ENCODE measurements at regions not wholly inside any gene's neighbourhood (a gene's known extent, or its start where the extent isn't known, plus 50 kb on each side); places are given as distances from the start of the nearest gene placed in this dataset.

- Histone ChIP-seq H3K9me3 (ENCODE audit: control insufficient read depth, low read length) (no peaks in the 10 kb centered on the region), H3K36me3 (ENCODE audit: control insufficient read depth, insufficient read depth, low read length, severe bottlenecking) (no peaks in the 10 kb centered on the region), H3K9ac (ENCODE audit: low read length) (no peak overlapping the region), H3K27me3 (replicated peaks; ENCODE audit: control insufficient read depth, insufficient read depth, low read length) (no peaks in the 10 kb centered on the region), H3K4me3 (ENCODE audit: low read length) (no peak overlapping the region), H3K4me1 (ENCODE audit: control insufficient read depth, insufficient read depth, low read length) (no peaks in the 10 kb centered on the region)
- DNase-seq (ENCODE audit: low read depth), result no peak
Observed at GRCh38 chr4:106594291-106594952, 225.8 kb upstream of the GIMD1 start.

DNA sequence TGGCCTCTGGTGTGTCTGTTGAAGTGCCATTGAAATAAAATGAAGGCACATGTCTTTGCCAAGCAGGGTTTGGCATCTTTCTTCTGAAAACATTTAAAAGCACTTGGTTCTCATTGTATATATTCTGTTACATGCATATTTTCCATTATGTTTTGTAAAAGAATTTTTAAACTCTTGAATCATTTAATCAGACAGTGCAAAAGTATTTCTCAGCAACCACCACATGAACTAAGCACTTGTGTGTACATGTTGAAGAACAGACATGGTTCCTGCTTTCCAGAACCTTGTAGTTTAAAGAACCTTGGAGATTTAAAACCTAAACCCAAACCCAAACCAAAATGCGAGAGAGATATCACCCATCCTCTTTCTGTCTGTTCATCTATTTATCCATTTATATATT is 220.3 kb upstream of the GIMD1 start:
- Histone ChIP-seq H3K27me3 (replicated peaks; ENCODE audit: control insufficient read depth, insufficient read depth, low read length) (no peaks in the 10 kb centered on the region), H3K9ac (ENCODE audit: low read length) (no peak overlapping the region), H3K36me3 (ENCODE audit: control insufficient read depth, insufficient read depth, low read length, severe bottlenecking) (no peaks in the 10 kb centered on the region), H3K4me3 (ENCODE audit: low read length) (no peak overlapping the region), H3K4me1 (ENCODE audit: control insufficient read depth, insufficient read depth, low read length) (peaks cover 35% of the 10 kb centered on the region), H3K9me3 (ENCODE audit: control insufficient read depth, low read length) (no peaks in the 10 kb centered on the region)
- peak; percentile 31 for DNase-seq (ENCODE audit: low read depth)

- peak; percentile 47 for DNase-seq (ENCODE audit: low read depth)
- H3K4me3 ChIP-seq (ENCODE audit: low read length), result no peak overlapping the region
- H3K27me3 ChIP-seq (replicated peaks; ENCODE audit: control insufficient read depth, insufficient read depth, low read length), result no peaks in the 10 kb centered on the region
- H3K9ac ChIP-seq (ENCODE audit: low read length), result no peak overlapping the region
- H3K9me3 ChIP-seq (ENCODE audit: control insufficient read depth, low read length), result no peaks in the 10 kb centered on the region
- H3K4me1 ChIP-seq (ENCODE audit: control insufficient read depth, insufficient read depth, low read length), result peaks cover 47% of the 10 kb centered on the region
- no peaks in the 10 kb centered on the region for H3K36me3 ChIP-seq (ENCODE audit: control insufficient read depth, insufficient read depth, low read length, severe bottlenecking)
Observed at GRCh38 chr4:106587558-106587957, 219.0 kb upstream of the GIMD1 start.

GRCh38 chr4:106585915-106586349 is 217.4 kb upstream of the GIMD1 start:
- Histone ChIP-seq H3K4me3 (ENCODE audit: low read length) (no peak overlapping the region), H3K36me3 (ENCODE audit: control insufficient read depth, insufficient read depth, low read length, severe bottlenecking) (no peaks in the 10 kb centered on the region), H3K4me1 (ENCODE audit: control insufficient read depth, insufficient read depth, low read length) (peaks cover 55% of the 10 kb centered on the region), H3K9me3 (ENCODE audit: control insufficient read depth, low read length) (no peaks in the 10 kb centered on the region), H3K27me3 (replicated peaks; ENCODE audit: control insufficient read depth, insufficient read depth, low read length) (no peaks in the 10 kb centered on the region), H3K9ac (ENCODE audit: low read length) (no peak overlapping the region)
- peak; percentile 29 for DNase-seq (ENCODE audit: low read depth)

- no peak overlapping the region for H3K4me3 ChIP-seq (ENCODE audit: low read length)
- H3K4me1 ChIP-seq (ENCODE audit: control insufficient read depth, insufficient read depth, low read length), result peaks cover 55% of the 10 kb centered on the region
- peak; percentile 41 for DNase-seq (ENCODE audit: low read depth)
- no peaks in the 10 kb centered on the region for H3K36me3 ChIP-seq (ENCODE audit: control insufficient read depth, insufficient read depth, low read length, severe bottlenecking)
- H3K27me3 ChIP-seq (replicated peaks; ENCODE audit: control insufficient read depth, insufficient read depth, low read length), result no peaks in the 10 kb centered on the region
- no peaks in the 10 kb centered on the region for H3K9me3 ChIP-seq (ENCODE audit: control insufficient read depth, low read length)
- H3K9ac ChIP-seq (ENCODE audit: low read length), result no peak overlapping the region
Observed at GRCh38 chr4:106584337-106584989, 215.9 kb upstream of the GIMD1 start.

- no peak overlapping the region for H3K4me3 ChIP-seq (ENCODE audit: low read length)
- H3K9ac ChIP-seq (ENCODE audit: low read length), result no peak overlapping the region
- H3K27me3 ChIP-seq (replicated peaks; ENCODE audit: control insufficient read depth, insufficient read depth, low read length), result no peaks in the 10 kb centered on the region
- peaks cover 55% of the 10 kb centered on the region for H3K4me1 ChIP-seq (ENCODE audit: control insufficient read depth, insufficient read depth, low read length)
- no peaks in the 10 kb centered on the region for H3K9me3 ChIP-seq (ENCODE audit: control insufficient read depth, low read length)
- peak; percentile 81 for DNase-seq (ENCODE audit: low read depth)
- no peaks in the 10 kb centered on the region for H3K36me3 ChIP-seq (ENCODE audit: control insufficient read depth, insufficient read depth, low read length, severe bottlenecking)
Observed at GRCh38 chr4:106583567-106583966, 215.0 kb upstream of the GIMD1 start.

DNA sequence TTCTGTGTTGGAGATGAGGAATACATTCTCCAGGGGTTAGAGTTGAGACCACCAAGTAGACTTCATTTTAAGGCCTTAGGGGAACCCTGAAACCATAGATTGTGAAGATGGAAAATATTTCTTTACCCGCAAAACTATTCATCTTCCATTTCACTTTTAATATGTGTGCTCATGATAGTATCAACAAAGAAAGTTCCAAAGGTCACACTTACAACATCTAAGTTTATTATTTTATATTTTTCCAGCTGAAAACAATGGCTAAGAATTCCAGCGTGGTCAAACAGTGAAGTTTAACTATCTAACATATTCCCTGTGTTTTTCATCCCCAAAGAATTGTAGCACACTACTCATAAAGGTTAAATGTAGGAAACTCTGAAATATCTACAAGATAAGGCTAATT is 214.5 kb upstream of the GIMD1 start:
- H3K9ac ChIP-seq (ENCODE audit: low read length), result no peak overlapping the region
- no peak for DNase-seq (ENCODE audit: low read depth)
- H3K9me3 ChIP-seq (ENCODE audit: control insufficient read depth, low read length), result no peaks in the 10 kb centered on the region
- H3K36me3 ChIP-seq (ENCODE audit: control insufficient read depth, insufficient read depth, low read length, severe bottlenecking), result no peaks in the 10 kb centered on the region
- H3K4me3 ChIP-seq (ENCODE audit: low read length), result no peak overlapping the region
- H3K4me1 ChIP-seq (ENCODE audit: control insufficient read depth, insufficient read depth, low read length), result peaks cover 55% of the 10 kb centered on the region
- H3K27me3 ChIP-seq (replicated peaks; ENCODE audit: control insufficient read depth, insufficient read depth, low read length), result no peaks in the 10 kb centered on the region

DNA sequence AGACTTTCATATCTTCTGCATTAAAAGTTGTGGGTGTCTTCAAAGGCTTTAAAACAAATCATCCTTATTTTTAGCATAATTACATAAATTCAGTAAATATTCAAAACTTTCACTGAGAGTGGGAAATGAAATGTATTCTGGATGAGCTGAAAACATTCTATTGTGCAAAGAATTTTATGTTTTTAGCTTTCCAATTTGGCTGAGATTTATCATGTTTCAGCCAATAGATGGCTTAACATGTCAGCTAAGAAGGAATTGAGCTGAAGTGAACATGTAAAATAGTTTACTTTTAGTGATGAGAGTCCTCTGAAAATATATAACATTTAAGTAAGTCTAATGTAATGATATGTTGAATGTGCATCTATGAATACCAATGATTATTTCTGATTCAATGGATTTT is 213.5 kb upstream of the GIMD1 start:
- no peak for DNase-seq (ENCODE audit: low read depth)
- Histone ChIP-seq H3K4me3 (ENCODE audit: low read length) (no peak overlapping the region), H3K36me3 (ENCODE audit: control insufficient read depth, insufficient read depth, low read length, severe bottlenecking) (no peaks in the 10 kb centered on the region), H3K4me1 (ENCODE audit: control insufficient read depth, insufficient read depth, low read length) (peaks cover 49% of the 10 kb centered on the region), H3K27me3 (replicated peaks; ENCODE audit: control insufficient read depth, insufficient read depth, low read length) (no peaks in the 10 kb centered on the region), H3K9ac (ENCODE audit: low read length) (no peak overlapping the region), H3K9me3 (ENCODE audit: control insufficient read depth, low read length) (no peaks in the 10 kb centered on the region)

DNA sequence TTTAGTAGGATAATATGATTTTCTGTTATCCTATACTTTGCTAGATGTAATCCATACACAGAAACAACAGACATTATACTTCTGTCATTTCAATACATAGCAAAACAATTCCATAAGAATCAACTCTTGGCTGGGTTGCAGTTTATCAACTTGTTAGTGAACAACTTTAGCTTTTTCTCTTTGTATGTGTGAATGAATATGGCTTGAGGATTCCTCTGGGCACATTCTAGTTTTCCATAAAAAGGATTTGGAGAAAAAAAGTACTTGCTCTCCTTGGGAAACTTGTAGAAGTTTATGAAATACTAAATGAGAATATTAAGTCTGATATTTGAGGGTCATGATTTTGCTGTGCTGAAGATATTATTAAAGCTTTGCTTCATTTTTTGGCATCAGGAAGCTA is 210.7 kb upstream of the GIMD1 start:
- no peak for DNase-seq (ENCODE audit: low read depth)
- Histone ChIP-seq H3K36me3 (ENCODE audit: control insufficient read depth, insufficient read depth, low read length, severe bottlenecking) (no peaks in the 10 kb centered on the region), H3K4me1 (ENCODE audit: control insufficient read depth, insufficient read depth, low read length) (peaks cover 23% of the 10 kb centered on the region), H3K9ac (ENCODE audit: low read length) (no peak overlapping the region), H3K9me3 (ENCODE audit: control insufficient read depth, low read length) (no peaks in the 10 kb centered on the region), H3K27me3 (replicated peaks; ENCODE audit: control insufficient read depth, insufficient read depth, low read length) (no peaks in the 10 kb centered on the region), H3K4me3 (ENCODE audit: low read length) (no peak overlapping the region)

DNA sequence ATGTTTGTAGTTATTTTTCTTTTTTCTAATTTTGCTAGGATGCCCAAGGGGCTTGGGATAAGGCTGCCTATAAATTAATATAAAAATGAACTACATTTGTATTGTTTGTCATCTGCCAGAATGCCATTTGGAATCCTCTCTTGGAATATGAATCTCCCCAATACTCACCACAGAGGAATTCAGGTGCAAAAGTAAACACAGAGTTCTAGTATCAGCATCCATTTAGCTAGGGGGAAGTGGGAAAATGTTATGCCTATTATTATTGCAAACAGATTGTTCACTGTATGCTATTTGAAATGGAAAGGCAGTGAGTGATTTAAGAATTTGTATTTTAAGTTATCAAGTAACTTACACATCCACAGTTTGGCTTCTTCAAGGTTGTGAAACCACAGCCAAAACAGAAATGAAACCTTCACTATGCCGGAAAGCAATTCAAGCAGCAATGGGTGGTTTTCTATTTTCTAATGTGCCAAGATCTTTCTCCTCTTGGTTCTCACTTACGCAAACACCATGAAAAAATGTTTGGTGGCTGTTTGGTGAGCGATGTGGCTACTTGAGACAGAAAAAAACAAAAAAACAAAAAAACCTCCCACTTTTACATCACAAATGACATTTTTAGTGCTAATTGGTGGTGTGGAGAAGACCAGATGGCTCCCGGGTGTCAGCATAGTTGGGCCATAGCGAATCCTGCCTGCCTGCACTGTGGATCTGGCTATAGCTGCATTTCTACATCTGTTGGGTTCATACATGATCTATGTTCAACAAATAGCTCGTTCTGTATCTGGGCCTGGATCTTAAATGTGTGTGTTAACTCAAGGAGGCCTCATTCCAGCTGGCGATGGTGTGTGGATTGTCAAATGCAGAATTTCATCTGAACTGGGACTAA is 200.8 kb upstream of the GIMD1 start:
- H3K36me3 ChIP-seq (ENCODE audit: control insufficient read depth, insufficient read depth, low read length, severe bottlenecking), result no peaks in the 10 kb centered on the region
- peaks cover 18% of the 10 kb centered on the region for H3K4me1 ChIP-seq (ENCODE audit: control insufficient read depth, insufficient read depth, low read length)
- peak; percentile 10 for DNase-seq (ENCODE audit: low read depth)
- no peaks in the 10 kb centered on the region for H3K9me3 ChIP-seq (ENCODE audit: control insufficient read depth, low read length)
- peak overlapping the region; percentile 50 for H3K4me3 ChIP-seq (ENCODE audit: low read length)
- H3K9ac ChIP-seq (ENCODE audit: low read length), result peak overlapping the region; percentile 6
- no peaks in the 10 kb centered on the region for H3K27me3 ChIP-seq (replicated peaks; ENCODE audit: control insufficient read depth, insufficient read depth, low read length)

- H3K4me3 ChIP-seq (ENCODE audit: low read length), result no peak overlapping the region
- no peaks in the 10 kb centered on the region for H3K27me3 ChIP-seq (replicated peaks; ENCODE audit: control insufficient read depth, insufficient read depth, low read length)
- DNase-seq (ENCODE audit: low read depth), result no peak
- H3K36me3 ChIP-seq (ENCODE audit: control insufficient read depth, insufficient read depth, low read length, severe bottlenecking), result no peaks in the 10 kb centered on the region
- H3K9ac ChIP-seq (ENCODE audit: low read length), result no peak overlapping the region
- peaks cover 18% of the 10 kb centered on the region for H3K4me1 ChIP-seq (ENCODE audit: control insufficient read depth, insufficient read depth, low read length)
- H3K9me3 ChIP-seq (ENCODE audit: control insufficient read depth, low read length), result no peaks in the 10 kb centered on the region
Observed at GRCh38 chr4:106565727-106566126, 197.1 kb upstream of the GIMD1 start.

All from adipocyte (in vitro differentiated cells).